HuH-7.5 (cell line): ENCODE measurements at regions not wholly inside any gene's neighbourhood (a gene's known extent, or its start where the extent isn't known, plus 50 kb on each side); places are given as distances from the start of the nearest gene placed in this dataset.
"Not testable (repeated sequence)": the region's sequence is repeated elsewhere in the genome, so short reads cannot be mapped to it uniquely, and the experiment has no call there.

ENCODE experiments used
- DNase-seq: peaks from one replicate; pipeline ENCODE4 v3.0.0; 2011; ENCODE audit warnings: low spot score

DNA sequence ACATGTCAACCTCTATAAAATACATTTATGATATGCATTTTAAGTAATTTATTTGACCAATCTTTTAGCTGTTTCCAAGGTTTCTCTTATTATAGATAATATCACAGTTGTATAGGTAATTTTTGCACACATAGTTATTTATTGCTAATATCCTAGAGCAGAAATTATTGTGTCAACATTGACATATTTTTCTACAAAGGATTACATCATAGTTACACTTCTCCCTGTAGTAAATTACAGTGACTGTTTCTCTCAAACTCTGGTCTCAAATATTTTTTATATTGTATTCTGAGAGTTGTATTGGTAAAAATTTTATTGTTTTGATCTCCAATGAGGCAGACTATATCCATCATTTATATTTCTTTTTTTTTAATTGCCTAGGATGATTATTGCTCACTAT is 714.4 kb upstream of the CDH6 start:
- no peak for DNase-seq

DNA sequence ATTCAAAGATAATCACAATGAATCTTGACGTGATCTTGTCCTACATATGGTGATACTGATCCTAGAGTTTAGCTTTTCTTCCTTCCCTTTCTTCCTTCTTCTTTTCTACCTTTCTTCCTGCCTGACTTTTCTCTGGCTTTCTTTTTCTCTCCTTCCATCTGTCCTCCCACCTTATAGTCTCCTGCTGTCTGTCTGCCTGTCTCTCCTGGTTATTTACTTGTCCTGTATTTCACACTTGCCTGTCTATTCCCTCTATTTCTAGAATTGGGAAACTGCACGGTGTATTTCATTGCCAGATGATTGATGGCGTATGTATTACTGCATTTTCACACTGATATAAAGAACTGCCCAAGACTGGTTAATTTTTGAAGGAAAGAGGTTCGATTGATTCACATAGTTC is 718.1 kb upstream of the CDH6 start:
- no peak for DNase-seq

DNA sequence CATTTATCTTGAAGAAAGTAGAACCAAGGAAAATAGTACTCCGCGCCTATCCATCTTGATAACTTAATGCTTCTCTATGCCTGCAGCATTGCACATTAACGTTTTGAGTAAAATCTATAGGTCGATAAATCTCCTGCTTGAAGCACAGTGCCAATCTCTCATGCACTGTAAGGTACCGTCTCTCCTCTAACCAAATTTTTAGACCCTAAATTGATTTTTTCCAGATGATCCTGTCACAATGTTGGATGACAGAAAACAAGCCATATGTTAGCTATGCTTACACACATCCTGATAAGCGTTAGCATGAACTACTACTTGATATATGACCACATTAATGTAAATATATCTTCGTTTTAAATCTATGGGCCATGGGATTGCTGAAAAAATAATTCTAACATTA is 723.8 kb upstream of the CDH6 start:
- no peak for DNase-seq

DNA sequence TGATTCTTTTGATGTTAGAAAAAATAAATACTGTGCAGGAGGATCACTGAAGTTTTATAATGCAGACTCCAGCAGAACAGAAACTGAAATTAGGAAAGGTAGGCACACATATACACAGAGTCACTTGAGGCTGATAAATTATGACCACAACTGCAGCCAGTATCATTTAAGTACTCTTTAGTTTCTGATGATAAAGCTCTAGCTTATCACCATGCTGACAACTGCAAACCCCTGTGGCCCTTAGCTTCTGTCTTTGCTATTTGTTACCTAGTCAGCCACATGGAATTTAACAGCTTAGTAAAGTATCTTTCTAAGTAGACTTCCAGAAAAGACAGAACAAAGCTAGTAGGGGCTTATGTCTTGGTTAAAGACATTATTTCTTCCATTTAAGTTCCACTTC is 734.8 kb upstream of the CDH6 start:
- DNase-seq: no peak

DNA sequence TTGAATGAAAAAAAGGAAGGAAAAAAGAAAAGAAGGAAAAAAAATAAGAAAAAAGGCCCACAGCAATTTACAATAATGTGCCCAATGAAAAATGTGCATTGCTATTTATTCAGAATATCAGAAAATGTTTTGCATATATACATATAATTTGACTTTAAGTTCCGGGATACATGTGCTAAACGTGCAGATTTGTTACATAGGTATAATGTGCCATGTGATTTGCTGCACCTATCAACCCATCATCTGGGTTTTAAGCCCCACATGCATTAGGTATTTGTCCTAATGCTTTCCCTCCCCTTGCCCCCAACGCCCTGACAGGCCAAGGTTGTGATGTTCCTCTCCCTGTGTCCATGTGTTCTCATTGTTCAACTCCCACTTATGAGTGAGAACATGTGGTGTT is 738.0 kb upstream of the CDH6 start:
- DNase-seq: not testable (repeated sequence)

DNA sequence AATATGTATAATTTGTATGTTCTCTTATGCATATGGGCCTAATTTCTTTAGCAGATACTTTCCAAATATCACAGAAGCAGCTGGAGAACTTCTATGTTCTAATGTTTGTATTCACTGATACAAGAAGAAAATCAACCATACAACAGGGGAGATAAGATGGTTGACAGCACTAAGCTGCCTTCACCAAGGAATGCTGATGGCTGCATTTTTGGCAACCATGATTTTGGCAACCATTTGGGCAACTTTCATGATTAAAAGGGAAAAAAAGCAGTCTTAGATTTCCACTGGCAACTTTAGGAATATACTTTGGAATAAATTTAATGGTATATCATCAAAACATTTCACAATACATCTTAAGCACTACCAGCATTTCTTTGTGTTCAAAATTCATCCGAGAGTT is 740.3 kb upstream of the CDH6 start:
- no peak for DNase-seq

DNA sequence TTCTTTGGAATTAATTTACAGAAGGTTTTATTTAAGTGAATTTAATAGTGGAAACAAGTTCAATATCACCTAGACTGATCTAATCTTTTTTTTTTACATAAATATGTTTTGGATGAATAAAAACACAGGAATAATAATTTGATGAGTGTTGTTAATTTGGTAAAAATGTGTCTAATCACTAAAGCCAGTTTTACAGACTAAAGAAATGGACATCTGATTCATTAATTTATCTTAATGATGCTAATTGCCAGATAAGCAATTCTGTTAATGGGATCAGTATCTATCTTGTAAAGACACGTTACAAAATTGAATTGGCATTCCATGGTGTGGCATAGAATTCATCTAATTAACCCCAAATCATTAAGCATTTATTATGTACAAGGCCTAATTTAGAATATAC is 743.3 kb upstream of the CDH6 start:
- DNase-seq: no peak

DNA sequence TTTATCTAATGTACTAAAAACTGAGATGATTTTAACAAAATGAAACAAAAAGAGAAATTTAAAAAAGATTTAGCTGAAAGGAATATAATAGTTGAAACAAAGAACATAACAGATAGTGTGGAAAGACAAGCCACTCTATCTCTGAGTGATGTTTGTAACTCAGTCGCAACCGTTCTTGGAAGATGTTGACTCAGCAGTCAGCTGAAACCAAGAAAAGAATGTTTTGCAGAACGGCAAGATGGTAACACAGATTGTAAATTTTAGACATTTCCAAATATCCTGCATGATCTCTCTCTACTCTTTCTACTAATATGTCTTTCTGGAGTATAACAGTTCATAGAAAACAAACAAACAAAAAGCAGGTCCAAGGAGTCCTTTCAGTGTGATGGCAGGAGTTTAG is 746.1 kb upstream of the CDH6 start:
- no peak for DNase-seq

DNA sequence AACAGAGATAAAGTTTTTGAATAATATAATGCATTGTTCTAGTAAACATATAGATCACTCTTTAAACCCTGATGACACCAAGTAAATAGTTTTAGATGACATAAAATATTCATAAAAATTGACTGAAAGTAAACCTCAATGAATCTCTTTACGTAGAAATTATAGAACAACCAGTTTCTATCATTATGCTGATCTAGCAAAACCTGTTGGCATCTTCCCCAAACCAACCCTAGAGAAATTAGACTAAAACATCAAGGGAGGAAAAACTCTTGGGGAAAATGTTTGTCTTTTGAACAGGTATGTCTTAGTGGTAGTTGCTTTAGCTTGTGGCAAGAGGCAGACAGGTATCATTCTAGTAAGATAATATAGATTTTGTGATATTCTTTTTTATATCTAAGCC is 747.0 kb upstream of the CDH6 start:
- DNase-seq: no peak

DNA sequence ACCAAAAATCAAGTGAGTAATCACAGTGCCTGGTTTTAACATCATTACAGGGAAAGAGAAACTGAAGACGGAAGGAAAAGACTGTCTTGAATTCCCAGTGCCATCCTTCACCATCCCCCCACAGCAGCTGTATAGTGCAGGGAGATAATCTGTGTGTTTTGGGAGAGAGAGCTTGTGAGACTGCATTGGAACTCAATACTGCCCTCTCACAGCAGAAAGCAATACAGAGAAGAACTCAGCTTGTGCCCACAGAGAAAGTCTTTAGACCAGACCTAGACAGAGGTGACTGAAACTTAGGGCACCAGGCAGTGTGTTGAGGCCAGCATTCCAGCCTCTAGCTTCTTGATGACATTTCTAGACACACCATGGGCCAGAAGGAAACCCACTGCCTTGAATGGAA is 754.7 kb upstream of the CDH6 start:
- no peak for DNase-seq

DNA sequence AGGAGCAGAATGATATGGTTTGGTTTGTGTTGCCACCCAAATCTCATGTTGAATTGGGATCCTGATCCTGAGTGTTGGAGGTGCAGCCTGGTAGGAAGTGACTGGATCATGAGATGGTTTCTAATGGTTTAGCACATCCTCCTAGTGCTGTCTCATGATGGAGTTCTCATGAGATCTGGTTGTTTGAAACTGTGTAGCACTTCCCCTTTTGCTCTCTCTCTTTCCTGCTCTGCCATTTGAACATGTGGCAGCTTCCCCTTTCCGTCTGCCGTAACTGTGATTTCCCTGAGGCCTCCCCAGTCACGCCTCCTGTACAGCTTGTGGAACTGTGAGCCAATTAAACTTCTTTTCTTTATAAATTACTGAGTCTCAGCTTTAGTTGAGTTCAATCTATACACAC is 756.8 kb upstream of the CDH6 start:
- DNase-seq: no peak

DNA sequence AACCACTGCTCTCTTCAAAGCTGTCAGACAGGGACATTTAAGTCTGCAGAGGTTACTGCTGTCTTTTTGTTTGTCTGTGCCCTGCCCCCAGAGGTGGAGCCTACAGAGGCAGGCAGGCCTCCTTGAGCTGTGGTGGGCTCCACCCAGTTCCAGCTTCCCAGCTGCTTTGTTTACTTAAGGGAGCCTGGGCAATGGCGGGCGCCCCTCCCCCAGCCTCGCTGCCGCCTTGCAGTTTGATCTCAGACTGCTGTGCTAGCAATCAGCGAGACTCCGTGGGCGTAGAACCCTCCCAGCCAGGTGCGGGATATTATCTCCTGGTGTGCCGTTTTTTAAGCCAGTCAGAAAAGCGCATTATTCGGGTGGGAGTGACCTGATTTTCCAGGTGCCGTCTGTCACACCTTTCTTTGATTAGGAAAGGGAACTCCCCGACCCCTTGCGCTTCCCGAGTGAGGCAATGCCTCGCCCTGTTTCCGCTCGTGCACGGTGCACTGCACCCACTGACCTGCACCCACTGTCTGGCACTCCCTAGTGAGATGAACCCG is 764.5 kb upstream of the CDH6 start:
- DNase-seq: not testable (repeated sequence)

DNA sequence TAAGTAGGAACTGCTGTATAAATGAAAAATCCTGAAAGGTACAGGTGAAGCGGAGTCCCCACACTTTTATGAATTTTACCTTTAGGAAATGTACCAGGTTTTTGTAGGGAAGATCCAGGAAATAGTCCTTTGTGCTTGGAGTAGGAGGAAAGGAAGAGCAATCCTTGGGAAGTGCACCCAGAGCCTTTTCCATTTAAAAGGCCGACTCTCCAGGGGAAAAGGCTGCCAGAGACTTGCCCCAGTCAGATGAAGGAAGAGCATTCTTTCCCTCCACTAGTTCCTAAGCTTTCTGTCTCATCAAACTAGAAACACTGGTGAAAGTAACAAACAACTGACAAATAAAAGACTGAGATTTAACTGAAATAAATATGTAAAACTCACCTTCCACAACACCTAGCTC is 779.4 kb upstream of the CDH6 start:
- no peak for DNase-seq

DNA sequence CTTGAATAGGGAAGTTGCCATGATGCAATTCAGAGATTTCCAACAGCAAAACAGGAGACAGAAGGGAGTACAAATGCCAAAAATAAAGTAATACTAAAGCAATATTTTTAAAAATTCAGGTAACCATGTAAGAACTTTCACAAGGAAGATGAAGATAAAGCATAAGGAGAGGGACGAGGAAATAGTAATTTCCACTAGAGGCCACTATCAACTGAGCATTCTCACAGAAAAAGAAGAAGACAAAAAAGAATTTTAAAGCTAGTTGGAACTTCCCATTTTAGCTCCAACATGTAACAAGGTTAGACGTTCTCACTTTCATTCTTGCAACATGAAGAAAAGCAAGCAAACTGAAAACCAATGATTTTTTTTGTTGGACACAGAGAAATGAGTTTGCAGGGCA is 779.9 kb upstream of the CDH6 start:
- DNase-seq: no peak

DNA sequence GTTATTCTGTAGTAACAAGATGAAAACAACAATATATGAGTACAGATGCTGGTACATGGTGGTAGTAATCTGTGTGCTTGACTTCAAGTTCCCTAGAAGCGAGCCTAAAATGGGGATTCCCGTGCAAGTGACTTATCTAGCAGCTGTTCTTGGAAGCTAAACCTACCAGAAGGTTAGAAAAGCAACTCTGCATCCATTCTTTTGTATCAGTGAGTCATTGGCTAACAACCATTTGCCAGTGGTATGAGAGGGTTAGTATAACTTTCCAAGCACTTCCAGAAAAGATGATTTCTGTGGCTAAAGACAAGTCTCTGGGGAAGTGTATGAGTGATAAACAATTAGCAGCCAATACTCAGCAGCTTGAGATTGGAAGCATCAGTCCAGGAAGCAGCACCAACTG is 787.7 kb upstream of the CDH6 start:
- no peak for DNase-seq

DNA sequence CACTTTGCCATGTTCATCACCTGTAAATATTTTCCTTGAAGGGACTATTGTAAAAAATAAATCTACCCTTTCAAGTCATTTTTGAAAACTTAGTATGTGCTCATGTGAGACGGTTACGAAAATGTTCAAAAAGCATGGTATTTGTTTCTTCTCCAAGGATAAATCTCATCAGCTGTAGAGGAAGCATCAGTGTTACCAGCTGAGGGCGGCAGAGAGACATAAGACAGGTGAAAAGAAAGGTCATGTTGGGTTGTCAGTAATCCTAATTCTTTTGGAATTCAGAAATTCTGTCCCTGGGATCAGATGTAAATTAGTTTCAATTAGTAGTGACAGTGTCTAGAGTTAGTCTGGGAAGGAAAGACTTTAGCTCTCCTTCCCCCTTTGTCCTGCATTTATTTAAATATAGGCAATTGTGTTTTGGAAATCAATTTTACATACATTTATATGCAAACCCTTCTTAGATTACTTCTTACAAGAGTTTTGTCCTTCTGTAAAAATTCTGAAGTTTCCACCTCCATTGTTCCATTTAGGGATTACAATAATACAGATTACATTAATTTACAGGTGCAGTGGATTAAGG is 791.9 kb upstream of the CDH6 start:
- no peak for DNase-seq

DNA sequence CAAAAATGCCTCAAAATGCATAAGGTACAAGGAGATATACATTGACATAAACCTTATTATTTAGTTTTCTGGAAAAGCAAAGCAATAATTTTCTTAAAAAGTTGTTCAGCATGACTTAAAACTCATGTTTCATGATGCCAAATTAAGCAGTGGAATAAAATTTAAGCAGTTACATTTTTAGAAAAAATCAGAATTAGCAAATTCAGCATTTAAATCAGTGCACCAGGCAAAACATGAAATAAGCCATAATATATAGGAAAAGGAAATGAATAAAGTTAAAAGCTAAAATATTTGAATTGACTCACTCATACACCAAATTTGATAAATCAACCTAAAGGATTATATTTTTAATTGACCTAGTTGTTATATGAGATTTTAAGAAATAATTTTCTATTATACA is 795.1 kb upstream of the CDH6 start:
- no peak for DNase-seq

DNA sequence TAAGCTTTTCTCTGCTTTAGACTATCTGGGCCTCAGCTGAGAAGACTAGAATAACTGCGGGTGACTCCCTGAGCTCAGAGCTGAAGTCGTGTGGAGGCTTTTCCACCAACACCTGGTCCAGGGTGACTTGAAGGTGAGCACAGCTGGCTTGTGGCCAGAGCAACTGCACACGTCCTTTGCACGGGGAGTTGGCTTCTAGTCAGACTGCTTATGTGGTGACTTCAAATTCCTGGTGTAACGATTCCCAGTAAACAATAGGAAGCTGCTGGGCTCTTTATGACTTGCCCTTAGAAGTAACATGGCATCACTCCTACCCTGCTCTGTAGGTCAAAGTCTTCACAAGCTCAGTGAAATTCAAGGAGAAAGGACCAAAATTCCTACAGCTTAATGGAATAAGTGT is 800.6 kb upstream of the CDH6 start:
- DNase-seq: no peak

DNA sequence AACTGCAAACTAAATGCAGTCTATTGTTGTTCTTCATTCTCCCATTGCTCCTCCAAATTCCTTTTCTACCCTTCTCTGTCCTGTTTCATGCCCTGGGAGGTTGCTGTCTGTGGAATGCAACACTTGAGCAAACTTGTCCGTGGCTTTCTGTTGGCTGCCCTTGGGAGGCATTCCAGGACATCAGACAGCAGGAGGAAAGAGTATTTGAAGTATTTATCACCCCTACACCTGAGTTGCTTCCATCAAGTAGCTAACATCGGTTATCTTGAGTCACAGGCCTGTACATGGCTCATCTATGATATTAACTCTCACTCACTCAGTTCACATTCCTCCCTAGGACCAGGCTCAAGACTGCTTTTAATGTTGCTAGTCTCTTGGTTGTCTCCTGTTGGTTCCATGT is 803.4 kb upstream of the CDH6 start:
- DNase-seq: no peak

DNA sequence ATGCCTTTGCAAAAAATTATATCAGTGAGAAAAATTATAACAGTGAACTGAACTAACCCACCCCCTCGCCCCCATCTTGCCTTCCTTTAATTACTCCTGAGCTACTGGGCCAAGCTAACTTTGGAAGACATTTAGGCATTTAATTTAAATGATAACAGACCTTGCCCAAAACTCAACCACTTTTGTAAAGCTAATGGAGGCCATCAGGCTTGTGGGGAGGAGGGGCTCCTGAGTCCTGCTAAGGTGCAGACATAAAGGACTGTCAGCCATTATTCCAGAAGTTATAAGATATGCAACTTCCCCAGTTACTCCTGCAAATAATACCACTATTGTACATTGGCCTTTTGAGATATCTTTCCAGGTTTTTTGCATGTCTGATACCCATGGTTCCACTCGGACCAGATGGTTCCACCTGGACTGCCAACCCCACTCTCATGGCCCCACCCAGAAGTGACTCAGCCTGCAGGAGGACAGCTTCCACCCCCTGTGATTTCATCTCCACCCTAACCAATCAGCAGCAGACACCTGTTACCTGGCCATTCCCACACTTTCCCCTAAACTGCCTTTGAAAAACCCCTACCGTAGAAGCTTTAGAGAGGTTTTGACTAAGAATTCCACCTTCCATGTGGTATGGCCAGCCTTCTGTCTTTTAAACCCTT is 805.4 kb upstream of the CDH6 start:
- no peak for DNase-seq

DNA sequence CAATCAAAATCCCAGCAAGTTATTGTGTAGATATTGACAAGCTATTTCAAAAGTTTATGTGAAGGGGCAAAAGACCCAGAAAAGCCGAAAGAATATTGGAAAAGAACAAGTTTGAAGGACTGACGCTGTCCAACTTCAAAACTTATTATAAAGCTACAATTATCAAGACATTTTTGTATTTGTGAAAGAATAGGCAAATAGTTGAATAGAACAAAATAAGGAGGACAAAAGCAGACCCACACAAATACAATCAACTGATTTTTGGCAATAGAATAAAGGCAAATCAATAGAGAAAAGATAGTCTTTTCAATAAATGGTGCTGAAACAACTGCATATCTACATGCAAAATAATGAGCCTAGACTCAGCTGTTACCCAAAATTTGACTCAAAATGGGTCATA is 807.7 kb upstream of the CDH6 start:
- DNase-seq: no peak

DNA sequence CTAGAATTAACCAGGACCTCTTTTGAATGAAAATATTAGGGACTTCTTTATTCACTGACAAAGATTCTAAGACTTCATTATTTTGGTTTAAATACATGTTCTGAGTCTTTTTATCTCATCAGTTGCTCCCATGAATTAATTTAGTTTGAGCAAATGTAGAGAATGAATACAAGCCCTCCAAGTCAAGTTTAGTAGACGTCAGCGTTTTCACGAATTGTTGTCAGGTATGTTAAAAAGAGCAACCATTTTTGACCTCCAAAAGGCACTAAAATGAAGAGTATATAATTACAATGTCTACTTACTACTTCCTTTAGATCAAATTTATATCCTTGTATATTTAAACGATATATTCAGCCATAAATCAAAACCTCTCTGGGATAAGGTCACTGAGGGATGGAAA is 809.3 kb upstream of the CDH6 start:
- no peak for DNase-seq

DNA sequence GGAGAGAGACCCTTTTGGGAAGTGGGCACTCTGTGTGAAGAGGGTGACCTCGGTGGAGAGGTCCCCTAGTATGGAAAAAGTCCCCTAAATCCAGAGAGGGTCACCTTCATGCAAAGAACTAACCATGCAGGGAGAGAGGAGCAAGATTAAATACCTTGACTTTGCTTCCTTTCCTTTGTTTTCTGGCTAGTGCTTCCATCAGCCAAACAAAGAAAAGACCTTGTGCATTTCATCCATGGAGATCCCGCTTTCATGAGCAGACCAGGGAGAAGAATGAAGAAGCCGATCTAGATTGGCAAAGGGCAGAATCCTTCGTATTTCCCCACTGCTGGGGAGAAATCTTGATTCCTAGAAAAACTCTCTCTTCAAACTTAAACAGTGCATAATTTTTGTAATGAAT is 813.3 kb upstream of the CDH6 start:
- no peak for DNase-seq

DNA sequence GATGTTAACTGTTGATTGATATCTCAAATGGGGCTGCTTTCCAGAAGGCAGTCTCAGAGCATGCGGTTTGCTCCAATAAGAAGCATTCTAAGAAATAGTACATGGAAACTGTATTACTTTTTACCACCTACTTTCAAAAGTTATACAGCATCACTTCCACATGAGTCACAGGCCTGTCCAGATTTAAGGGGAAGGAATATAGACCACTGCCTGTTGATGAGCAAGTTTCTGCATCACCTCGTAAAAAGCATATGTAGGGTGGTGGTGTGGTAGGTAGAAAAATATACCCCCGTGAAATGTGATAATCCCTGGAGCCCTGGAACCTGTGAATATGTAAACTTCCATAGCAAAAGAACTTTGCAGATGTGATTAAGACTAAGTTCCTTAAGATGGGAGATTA is 816.6 kb upstream of the CDH6 start:
- no peak for DNase-seq
